A673 (cell line): ENCODE measurements at regions not wholly inside any gene's neighbourhood (a gene's known extent, or its start where the extent isn't known, plus 50 kb on each side); places are given as distances from the start of the nearest gene placed in this dataset.

Source experiments
- BruUV-seq: library from RNA; stranded (reverse); fragments of 400-500 nt; replicated peaks from 2 replicates; lab custom pipeline; 2021; lab: Mats Ljungman, UMichigan
- CTCF ChIA-PET: fragments of 300-600 bp; sonication (Branson Sonifier 250); formaldehyde crosslinking; loops from one replicate; lab custom pipeline; 2022; ENCODE audit warnings: antibody characterized with exemption; lab: Charles Lee
- POLR2A ChIA-PET: fragments of 300-600 bp; sonication (Branson Sonifier 250); formaldehyde crosslinking; loops from one replicate; lab custom pipeline; 2022; ENCODE audit warnings: antibody characterized with exemption; ENCODE audit not compliant: low non-redundant PET; lab: Charles Lee
- DNase-seq: peaks from one replicate; pipeline ENCODE4 v3.0.0-alpha.2; 2015; ENCODE audit warnings: low spot score
- H3K27ac ChIP-seq: fragments of 200-600 bp; sonication (generic); 2 replicates; pipeline ENCODE4 v1.5.1; 2016; ENCODE audit warnings: mixed run types, low read depth, mild to moderate bottlenecking, mixed read lengths, antibody characterized with exemption, low read length; ENCODE audit not compliant: poor library complexity, severe bottlenecking
- H3K27me3 ChIP-seq: fragments of 200-600 bp; sonication (generic); replicated peaks from 2 replicates; pipeline ENCODE4 v1.6.1; 2017; ENCODE audit warnings: mixed run types, low read depth, mild to moderate bottlenecking, mixed read lengths, antibody characterized with exemption, low read length; ENCODE audit not compliant: insufficient read depth, poor library complexity
- H3K36me3 ChIP-seq: fragments of 200-600 bp; sonication (generic); 2 replicates; pipeline ENCODE4 v1.6.1; 2016; ENCODE audit warnings: mixed run types, mild to moderate bottlenecking, mixed read lengths, antibody characterized with exemption, low read length; ENCODE audit not compliant: insufficient read depth, poor library complexity, severe bottlenecking
- H3K4me1 ChIP-seq: fragments of 200-600 bp; sonication (generic); 2 replicates; pipeline ENCODE4 v1.6.1; 2017; ENCODE audit warnings: mixed run types, mild to moderate bottlenecking, mixed read lengths, antibody characterized with exemption, low read length; ENCODE audit not compliant: insufficient read depth, poor library complexity, severe bottlenecking
- H3K4me3 ChIP-seq: fragments of 200-600 bp; sonication (generic); 2 replicates; pipeline ENCODE4 v1.5.1; 2016; ENCODE audit warnings: low read depth, mixed run types, mild to moderate bottlenecking, mixed read lengths, low read length; ENCODE audit not compliant: poor library complexity, severe bottlenecking
- H3K9me3 ChIP-seq: fragments of 200-600 bp; sonication (generic); 2 replicates; pipeline ENCODE4 v1.6.1; 2016; ENCODE audit warnings: mixed run types, low read depth, mild to moderate bottlenecking, mixed read lengths, antibody characterized with exemption, low read length; ENCODE audit not compliant: poor library complexity, severe bottlenecking
- CTCF ChIP-seq: fragments of 300-800, 200-600 bp; sonication (generic); conservative IDR thresholded peaks from 2 replicates; pipeline ENCODE4 v1.5.1; 2017; ENCODE audit warnings: low read depth, mild to moderate bottlenecking, antibody characterized with exemption, low read length, moderate library complexity, mixed read lengths
- EZH2 ChIP-seq: fragments of 200-600 bp; sonication (generic); IDR thresholded peaks from 2 replicates; pipeline ENCODE4 v1.6.1; 2017; ENCODE audit warnings: borderline replicate concordance, low read depth, mild to moderate bottlenecking, mixed read lengths, antibody characterized with exemption, low read length; ENCODE audit not compliant: poor library complexity, severe bottlenecking
- intact Hi-C: fragments of 100-400 bp; cut with micrococcal nuclease; formaldehyde crosslinking; loops from one replicate; pipeline ENCODE4 v1.10.0; 2022; ENCODE audit not compliant: unreplicated experiment

GRCh38 chr12:13587721-13588390, 391.3 kb downstream of the EMP1 start:
- H3K9me3 ChIP-seq, result no peaks in the 10 kb centered on the region
- no peak for DNase-seq
- no TSS peak for BruUV-seq

GRCh38 chr12:13586361-13586760, 389.8 kb downstream of the EMP1 start:
- no peak for DNase-seq
- no peaks in the 10 kb centered on the region for H3K9me3 ChIP-seq
- peaks cover 65% of the 10 kb centered on the region for H3K27me3 ChIP-seq
- TF ChIP-seq EZH2, result no peak
- TF ChIP-seq CTCF, result no peak
- intact Hi-C loops, result no loop called here
- no TSS peak for BruUV-seq
- no peaks in the 10 kb centered on the region for H3K36me3 ChIP-seq
- ChIA-PET CTCF (no interaction called here), POLR2A (no interaction called here)
- H3K4me1 ChIP-seq, result no peaks in the 10 kb centered on the region
- H3K27ac ChIP-seq, result no peak overlapping the region
- no peak overlapping the region for H3K4me3 ChIP-seq

More at GRCh38 chr12:13587721-13588390, 391.3 kb downstream of the EMP1 start:
- H3K4me3 ChIP-seq, result no peak overlapping the region
- ChIA-PET CTCF (no interaction called here), POLR2A (no interaction called here)
- H3K36me3 ChIP-seq, result no peaks in the 10 kb centered on the region
- intact Hi-C loops, result no loop called here
- TF ChIP-seq CTCF, result no peak
- no peak for TF ChIP-seq EZH2
- no peak overlapping the region for H3K27ac ChIP-seq
- H3K27me3 ChIP-seq, result peaks cover 55% of the 10 kb centered on the region
- no peaks in the 10 kb centered on the region for H3K4me1 ChIP-seq

- Histone ChIP-seq H3K4me1 (no peaks in the 10 kb centered on the region), H3K9me3 (no peaks in the 10 kb centered on the region), H3K27me3 (peaks cover 65% of the 10 kb centered on the region), H3K27ac (no peak overlapping the region), H3K4me3 (no peak overlapping the region), H3K36me3 (no peaks in the 10 kb centered on the region)
- intact Hi-C loops, result no loop called here
- CTCF ChIA-PET, result no interaction called here
- BruUV-seq, result no TSS peak
- no peak for TF ChIP-seq CTCF
- TF ChIP-seq EZH2, result no peak
- no peak for DNase-seq
- POLR2A ChIA-PET, result no interaction called here
Observed at GRCh38 chr12:13584541-13584940, 388.0 kb downstream of the EMP1 start.
